Liver (tissue), 8 donors: ENCODE measurements at regions not wholly inside any gene's neighbourhood (a gene's known extent, or its start where the extent isn't known, plus 50 kb on each side); places are given as distances from the start of the nearest gene placed in this dataset.

Source experiments
- DNase-seq: peaks from one replicate; pipeline ENCODE4 v3.0.0-alpha.2; 2017; ENCODE audit warnings: low spot score
- H3K27ac ChIP-seq, 2 donors: one replicate each; pipeline ENCODE4 v1.7.0; 2013; ENCODE audit warnings: inconsistent platforms in 2 of 2, low read length in 2 of 2, control low read depth in 1 of 2, low read depth in 1 of 2, mild to moderate bottlenecking in 1 of 2
- H3K27me3 ChIP-seq, 4 donors: one replicate each; pipeline versions ENCODE4 v1.6.1 to v1.7.0; 2013; ENCODE audit warnings: low read length in 3 of 4, inconsistent platforms in 1 of 4, mild to moderate bottlenecking in 1 of 4, moderate library complexity in 1 of 4; ENCODE audit not compliant: control insufficient read depth in 4 of 4, insufficient read depth in 4 of 4
- H3K36me3 ChIP-seq, 4 donors: one replicate each; pipeline versions ENCODE4 v1.6.1 to v1.7.0; 2013; ENCODE audit warnings: low read length in 3 of 4, mild to moderate bottlenecking in 3 of 4, low read depth in 1 of 4, moderate library complexity in 1 of 4; ENCODE audit not compliant: control insufficient read depth in 4 of 4, insufficient read depth in 3 of 4
- H3K4me1 ChIP-seq, 4 donors: one replicate each; pipeline versions ENCODE4 v1.6.1 to v1.7.0; 2013; ENCODE audit warnings: low read length in 3 of 4, mild to moderate bottlenecking in 3 of 4, moderate library complexity in 1 of 4; ENCODE audit not compliant: control insufficient read depth in 4 of 4, insufficient read depth in 4 of 4
- H3K4me3 ChIP-seq, 3 donors: one replicate each; pipeline versions ENCODE4 v1.6.1 to v1.7.0; 2013; ENCODE audit warnings: low read length in 3 of 3, control low read depth in 1 of 3, low read depth in 1 of 3, mild to moderate bottlenecking in 1 of 3
- H3K9ac ChIP-seq, 2 donors: one replicate each; pipeline ENCODE4 v1.7.0; 2013; ENCODE audit warnings: low read length in 2 of 2, mild to moderate bottlenecking in 2 of 2, moderate library complexity in 2 of 2, control low read depth in 1 of 2, low read depth in 1 of 2
- H3K9me3 ChIP-seq, 4 donors: one replicate each; pipeline versions ENCODE4 v1.6.1 to v1.7.0; 2013; ENCODE audit warnings: low read length in 3 of 4; ENCODE audit not compliant: control insufficient read depth in 4 of 4
- EGR1 ChIP-seq, 2 donors: IDR thresholded peaks; 2 replicates each; pipeline ENCODE4 v1.6.1; 2016 to 2018; ENCODE audit warnings: antibody characterized with exemption in 2 of 2, low read depth in 2 of 2
- FOXA1 ChIP-seq: IDR thresholded peaks from 2 replicates; pipeline ENCODE4 v1.6.1; 2016; ENCODE audit warnings: antibody characterized with exemption
- FOXA2 ChIP-seq: IDR thresholded peaks from 2 replicates; pipeline ENCODE4 v1.6.1; 2016; ENCODE audit warnings: antibody characterized with exemption
- GABPA ChIP-seq, 2 donors: IDR thresholded peaks in 1 of 2; conservative IDR thresholded peaks in 1 of 2; 2 replicates each; pipeline ENCODE4 v1.6.1; 2016; ENCODE audit warnings: antibody characterized with exemption in 2 of 2, mild to moderate bottlenecking in 1 of 2, moderate library complexity in 1 of 2
- HNF4A ChIP-seq, 2 donors: conservative IDR thresholded peaks; 2 replicates each; pipeline ENCODE4 v1.6.1; 2016; ENCODE audit warnings: antibody characterized with exemption in 2 of 2, mild to moderate bottlenecking in 2 of 2
- HNF4G ChIP-seq: IDR thresholded peaks from 2 replicates; pipeline ENCODE4 v1.6.1; 2016; ENCODE audit warnings: antibody characterized with exemption
- JUND ChIP-seq, 2 donors: IDR thresholded peaks; 2 replicates each; pipeline ENCODE4 v1.6.1; 2016; ENCODE audit warnings: antibody characterized with exemption in 2 of 2
- NR2F2 ChIP-seq: IDR thresholded peaks from 2 replicates; pipeline ENCODE4 v1.6.1; 2016; ENCODE audit warnings: antibody characterized with exemption
- RAD21 ChIP-seq, 2 donors: IDR thresholded peaks; 2 replicates each; pipeline ENCODE4 v1.6.1; 2016; ENCODE audit warnings: antibody characterized with exemption in 2 of 2, mild to moderate bottlenecking in 2 of 2
- REST ChIP-seq: IDR thresholded peaks from 2 replicates; pipeline ENCODE4 v1.6.1; 2016; ENCODE audit warnings: antibody characterized with exemption, mild to moderate bottlenecking
- RXRA ChIP-seq, 2 donors: IDR thresholded peaks; 2 replicates each; pipeline ENCODE4 v1.6.1; 2017 to 2018; ENCODE audit warnings: antibody characterized with exemption in 2 of 2, mild to moderate bottlenecking in 1 of 2
- SP1 ChIP-seq: IDR thresholded peaks from 2 replicates; pipeline ENCODE4 v1.6.1; 2018; ENCODE audit warnings: antibody characterized with exemption, mild to moderate bottlenecking
- YY1 ChIP-seq: IDR thresholded peaks from 2 replicates; pipeline ENCODE4 v1.6.1; 2016; ENCODE audit warnings: antibody characterized with exemption, mild to moderate bottlenecking
- ZBTB33 ChIP-seq: IDR thresholded peaks from 2 replicates; pipeline ENCODE4 v1.6.1; 2016; ENCODE audit warnings: antibody characterized with exemption
- WGBS: extraction: QIAGEN DNeasy Blood & Tissue Kit; methylation state at CpG from one replicate; pipeline ENCODE4 v1.1.7; 2013; 5-methylcytosine and 5-hydroxymethylcytosine counted together
- TF ChIP-seq, protein P1 (sequence below): IDR thresholded peaks from 2 replicates; pipeline ENCODE4 v1.6.1; 2016; ENCODE audit warnings: antibody characterized with exemption
- TF ChIP-seq, protein P2 (sequence below): fragments of 150-350 bp; IDR thresholded peaks from 2 replicates; pipeline ENCODE4 v1.5.1; 2017; ENCODE audit warnings: improper control_type of control experiment, low read depth, low read length; ENCODE audit not compliant: missing input control
- TF ChIP-seq, protein P3 (sequence below): IDR thresholded peaks from 2 replicates; pipeline ENCODE4 v1.6.1; 2016; ENCODE audit warnings: antibody characterized with exemption
- donor health status: healthy.
- donor health status: healthy.
- donor health status: healthy.
- donor health status: healthy.
- donor health status: healthy.

DNA sequence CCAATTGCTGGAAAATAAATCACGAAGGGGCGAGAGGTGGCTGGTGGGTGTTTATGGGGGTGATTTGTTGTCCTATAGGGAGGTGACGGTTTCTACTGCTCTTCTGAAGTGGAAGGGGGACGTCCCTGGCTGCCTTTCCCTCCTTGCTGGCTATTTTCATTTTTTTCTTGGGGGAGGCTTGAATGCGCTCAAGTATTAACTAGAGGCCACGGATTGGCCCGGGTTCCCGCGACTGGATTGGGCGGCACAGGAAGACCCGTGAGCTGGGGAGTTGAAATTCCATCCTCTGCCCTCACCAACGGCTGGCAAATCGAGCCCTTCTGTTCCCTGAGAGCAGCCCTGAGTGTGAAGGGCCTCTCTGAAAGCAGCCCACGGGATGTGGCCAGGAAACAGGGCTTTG lies 176.5 kb upstream of the SPRED2 start:
- no peak for DNase-seq
- H3K9me3 ChIP-seq = no peaks in the 10 kb centered on the region
- no peak overlapping the region for H3K9ac ChIP-seq
- no peaks in the 10 kb centered on the region for H3K27me3 ChIP-seq
- H3K4me1 ChIP-seq = no peaks in the 10 kb centered on the region
- no peak overlapping the region for H3K4me3 ChIP-seq
- WGBS = 90% methylated on average over 14 of the region's 14 CpGs
- no peak overlapping the region for H3K27ac ChIP-seq
- no peaks in the 10 kb centered on the region for H3K36me3 ChIP-seq
- TF ChIP-seq EGR1 (IDR thresholded peaks at IDR 0.05; ENCODE audit: low read depth in 2 of 2) = no peak
- no peak for TF ChIP-seq RAD21 (IDR thresholded peaks at IDR 0.05)
- no peak for TF ChIP-seq RXRA (IDR thresholded peaks at IDR 0.05)
- TF ChIP-seq GABPA (IDR thresholded peaks at IDR 0.05 in 1 of 2, conservative IDR thresholded peaks at IDR 0.05 in 1 of 2) = no peak
- no peak for TF ChIP-seq FOXA1
- TF ChIP-seq, protein P1, sequence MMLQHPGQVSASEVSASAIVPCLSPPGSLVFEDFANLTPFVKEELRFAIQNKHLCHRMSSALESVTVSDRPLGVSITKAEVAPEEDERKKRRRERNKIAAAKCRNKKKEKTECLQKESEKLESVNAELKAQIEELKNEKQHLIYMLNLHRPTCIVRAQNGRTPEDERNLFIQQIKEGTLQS = no peak
- TF ChIP-seq FOXA2 = no peak
- TF ChIP-seq SP1 = no peak
- TF ChIP-seq YY1 = no peak
- TF ChIP-seq, protein P2, sequence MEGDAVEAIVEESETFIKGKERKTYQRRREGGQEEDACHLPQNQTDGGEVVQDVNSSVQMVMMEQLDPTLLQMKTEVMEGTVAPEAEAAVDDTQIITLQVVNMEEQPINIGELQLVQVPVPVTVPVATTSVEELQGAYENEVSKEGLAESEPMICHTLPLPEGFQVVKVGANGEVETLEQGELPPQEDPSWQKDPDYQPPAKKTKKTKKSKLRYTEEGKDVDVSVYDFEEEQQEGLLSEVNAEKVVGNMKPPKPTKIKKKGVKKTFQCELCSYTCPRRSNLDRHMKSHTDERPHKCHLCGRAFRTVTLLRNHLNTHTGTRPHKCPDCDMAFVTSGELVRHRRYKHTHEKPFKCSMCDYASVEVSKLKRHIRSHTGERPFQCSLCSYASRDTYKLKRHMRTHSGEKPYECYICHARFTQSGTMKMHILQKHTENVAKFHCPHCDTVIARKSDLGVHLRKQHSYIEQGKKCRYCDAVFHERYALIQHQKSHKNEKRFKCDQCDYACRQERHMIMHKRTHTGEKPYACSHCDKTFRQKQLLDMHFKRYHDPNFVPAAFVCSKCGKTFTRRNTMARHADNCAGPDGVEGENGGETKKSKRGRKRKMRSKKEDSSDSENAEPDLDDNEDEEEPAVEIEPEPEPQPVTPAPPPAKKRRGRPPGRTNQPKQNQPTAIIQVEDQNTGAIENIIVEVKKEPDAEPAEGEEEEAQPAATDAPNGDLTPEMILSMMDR = no peak
- TF ChIP-seq JUND (IDR thresholded peaks at IDR 0.05) = no peak
- no peak for TF ChIP-seq NR2F2
- TF ChIP-seq REST = no peak
- TF ChIP-seq ZBTB33 = no peak
- TF ChIP-seq HNF4G = no peak

DNA sequence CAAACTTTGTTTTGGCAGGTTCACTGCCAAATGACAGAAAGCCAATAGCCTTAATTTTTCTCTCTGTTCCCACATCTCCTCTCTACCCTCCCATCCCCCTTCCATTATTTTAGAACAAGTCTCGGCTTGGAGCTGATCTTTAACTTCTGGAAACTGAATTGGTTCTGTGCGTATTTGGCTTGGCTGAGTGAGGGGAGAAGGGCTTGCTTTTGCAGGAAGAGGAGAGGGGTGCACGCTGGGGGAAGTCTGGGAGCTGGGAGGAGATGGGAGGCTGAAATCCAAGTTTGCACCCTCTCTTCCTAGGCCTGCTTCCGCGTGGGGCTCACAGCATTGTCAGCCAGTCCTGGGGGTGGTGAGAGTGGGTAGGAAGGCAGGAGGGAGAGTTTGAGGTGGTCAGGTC lies 176.1 kb upstream of the SPRED2 start:
- Histone ChIP-seq H3K9me3 (no peaks in the 10 kb centered on the region), H3K9ac (no peak overlapping the region)

More for the DNA sequence above, 176.1 kb upstream of the SPRED2 start:
- no peak for DNase-seq
- no peaks in the 10 kb centered on the region for H3K4me1 ChIP-seq
- TF ChIP-seq REST = no peak
- no peak for TF ChIP-seq ZBTB33
- TF ChIP-seq, protein P3, sequence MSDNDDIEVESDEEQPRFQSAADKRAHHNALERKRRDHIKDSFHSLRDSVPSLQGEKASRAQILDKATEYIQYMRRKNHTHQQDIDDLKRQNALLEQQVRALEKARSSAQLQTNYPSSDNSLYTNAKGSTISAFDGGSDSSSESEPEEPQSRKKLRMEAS = no peak
- TF ChIP-seq YY1 = no peak
- TF ChIP-seq EGR1 (IDR thresholded peaks at IDR 0.05; ENCODE audit: low read depth in 2 of 2) = no peak
- TF ChIP-seq NR2F2 = no peak
- TF ChIP-seq HNF4A (conservative IDR thresholded peaks at IDR 0.05) = no peak
- TF ChIP-seq RXRA (IDR thresholded peaks at IDR 0.05) = no peak
- no peak for TF ChIP-seq HNF4G
- no peaks in the 10 kb centered on the region for H3K27me3 ChIP-seq
- 74% methylated on average over 5 of the region's 5 CpGs for WGBS
- no peaks in the 10 kb centered on the region for H3K36me3 ChIP-seq
- no peak overlapping the region for H3K4me3 ChIP-seq
- H3K27ac ChIP-seq = no peak overlapping the region
